ENCODE measurements at regions not wholly inside any gene's neighbourhood (a gene's known extent, or its start where the extent isn't known, plus 50 kb on each side); places are given as distances from the start of the nearest gene placed in this dataset.

- H2AFZ ChIP-seq (ENCODE audit: low read length), result no peak overlapping the region
- no peaks in the 10 kb centered on the region for H4K20me1 ChIP-seq (ENCODE audit: insufficient read depth, low read length, poor library complexity, severe bottlenecking)
- H3K27me3 ChIP-seq (ENCODE audit: insufficient read depth, low read length, poor library complexity, severe bottlenecking), result no peaks in the 10 kb centered on the region
- H3K36me3 ChIP-seq (ENCODE audit: insufficient read depth, low read length), result no peaks in the 10 kb centered on the region
- H3K4me3 ChIP-seq (ENCODE audit: low read length, poor library complexity, severe bottlenecking), result no peak overlapping the region
- no peaks in the 10 kb centered on the region for H3K9me2 ChIP-seq (replicated peaks; ENCODE audit: low read depth, low read length)
- no peaks in the 10 kb centered on the region for H3F3A ChIP-seq (ENCODE audit: low read depth)
- no peak overlapping the region for H3K9ac ChIP-seq (ENCODE audit: low read depth, low read length, poor library complexity, severe bottlenecking)
- no peak overlapping the region for H3K4me2 ChIP-seq (ENCODE audit: low read depth, low read length, poor library complexity, severe bottlenecking)
- H3K9me3 ChIP-seq (ENCODE audit: insufficient read depth, low read depth, low read length), result no peaks in the 10 kb centered on the region
- H3K79me2 ChIP-seq (ENCODE audit: insufficient read depth, low read length), result no peaks in the 10 kb centered on the region
- no peaks in the 10 kb centered on the region for H3K4me1 ChIP-seq (ENCODE audit: insufficient read depth, low read length, poor library complexity, severe bottlenecking)
- no peak for TF ChIP-seq EZH2phosphoT487 (IDR thresholded peaks at IDR 0.05; ENCODE audit: borderline replicate concordance)
- TF ChIP-seq, protein P1, sequence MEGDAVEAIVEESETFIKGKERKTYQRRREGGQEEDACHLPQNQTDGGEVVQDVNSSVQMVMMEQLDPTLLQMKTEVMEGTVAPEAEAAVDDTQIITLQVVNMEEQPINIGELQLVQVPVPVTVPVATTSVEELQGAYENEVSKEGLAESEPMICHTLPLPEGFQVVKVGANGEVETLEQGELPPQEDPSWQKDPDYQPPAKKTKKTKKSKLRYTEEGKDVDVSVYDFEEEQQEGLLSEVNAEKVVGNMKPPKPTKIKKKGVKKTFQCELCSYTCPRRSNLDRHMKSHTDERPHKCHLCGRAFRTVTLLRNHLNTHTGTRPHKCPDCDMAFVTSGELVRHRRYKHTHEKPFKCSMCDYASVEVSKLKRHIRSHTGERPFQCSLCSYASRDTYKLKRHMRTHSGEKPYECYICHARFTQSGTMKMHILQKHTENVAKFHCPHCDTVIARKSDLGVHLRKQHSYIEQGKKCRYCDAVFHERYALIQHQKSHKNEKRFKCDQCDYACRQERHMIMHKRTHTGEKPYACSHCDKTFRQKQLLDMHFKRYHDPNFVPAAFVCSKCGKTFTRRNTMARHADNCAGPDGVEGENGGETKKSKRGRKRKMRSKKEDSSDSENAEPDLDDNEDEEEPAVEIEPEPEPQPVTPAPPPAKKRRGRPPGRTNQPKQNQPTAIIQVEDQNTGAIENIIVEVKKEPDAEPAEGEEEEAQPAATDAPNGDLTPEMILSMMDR (conservative IDR thresholded peaks at IDR 0.05; ENCODE audit: low read length), result no peak
Measured at GRCh38 chr16:80105160-80105559, 435.6 kb upstream of the DYNLRB2 start.

GRCh38 chr16:80104401-80104800 lies 436.4 kb upstream of the DYNLRB2 start:
- Histone ChIP-seq H2AFZ (ENCODE audit: low read length) (no peak overlapping the region), H3F3A (ENCODE audit: low read depth) (no peaks in the 10 kb centered on the region), H3K36me3 (ENCODE audit: insufficient read depth, low read length) (no peaks in the 10 kb centered on the region), H3K27me3 (ENCODE audit: insufficient read depth, low read length, poor library complexity, severe bottlenecking) (no peaks in the 10 kb centered on the region), H3K9me2 (replicated peaks; ENCODE audit: low read depth, low read length) (no peaks in the 10 kb centered on the region), H3K4me2 (ENCODE audit: low read depth, low read length, poor library complexity, severe bottlenecking) (no peak overlapping the region), H3K4me3 (ENCODE audit: low read length, poor library complexity, severe bottlenecking) (no peak overlapping the region), H3K9ac (ENCODE audit: low read depth, low read length, poor library complexity, severe bottlenecking) (no peak overlapping the region), H3K4me1 (ENCODE audit: insufficient read depth, low read length, poor library complexity, severe bottlenecking) (no peaks in the 10 kb centered on the region), H3K9me3 (ENCODE audit: insufficient read depth, low read depth, low read length) (no peaks in the 10 kb centered on the region), H3K79me2 (ENCODE audit: insufficient read depth, low read length) (no peaks in the 10 kb centered on the region), H4K20me1 (ENCODE audit: insufficient read depth, low read length, poor library complexity, severe bottlenecking) (no peaks in the 10 kb centered on the region)
- TF ChIP-seq, protein P1 (conservative IDR thresholded peaks at IDR 0.05; ENCODE audit: low read length), result peak; percentile 23; the same call in 1 of the 2 replicates
- TF ChIP-seq EZH2phosphoT487 (IDR thresholded peaks at IDR 0.05; ENCODE audit: borderline replicate concordance), result no peak

DNA sequence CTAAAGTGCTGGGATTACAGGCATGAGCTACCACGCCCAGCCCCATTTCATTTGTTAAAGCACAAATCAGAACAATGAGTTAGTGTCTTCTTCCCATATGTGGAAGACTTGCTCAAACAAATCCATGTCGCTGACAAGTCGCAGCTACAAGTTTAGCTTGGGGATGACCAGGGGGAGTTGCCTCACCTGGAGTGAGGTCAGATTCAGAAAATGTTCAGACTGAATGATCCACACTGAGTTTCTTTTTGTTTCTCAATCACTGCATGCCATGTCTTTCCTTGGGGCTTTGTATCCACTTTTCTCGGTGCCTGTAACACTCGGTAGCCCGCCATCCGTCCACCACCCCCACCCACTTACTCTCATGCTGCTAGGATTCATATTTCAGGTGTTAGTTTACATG lies 437.3 kb upstream of the DYNLRB2 start:
- no peak for TF ChIP-seq EZH2phosphoT487 (IDR thresholded peaks at IDR 0.05; ENCODE audit: borderline replicate concordance)
- TF ChIP-seq, protein P1 (conservative IDR thresholded peaks at IDR 0.05; ENCODE audit: low read length), result no peak
- Histone ChIP-seq H3K36me3 (ENCODE audit: insufficient read depth, low read length) (no peaks in the 10 kb centered on the region), H3K9ac (ENCODE audit: low read depth, low read length, poor library complexity, severe bottlenecking) (no peak overlapping the region), H2AFZ (ENCODE audit: low read length) (no peak overlapping the region), H3K4me2 (ENCODE audit: low read depth, low read length, poor library complexity, severe bottlenecking) (no peak overlapping the region), H3F3A (ENCODE audit: low read depth) (no peaks in the 10 kb centered on the region), H3K27me3 (ENCODE audit: insufficient read depth, low read length, poor library complexity, severe bottlenecking) (no peaks in the 10 kb centered on the region), H3K9me2 (replicated peaks; ENCODE audit: low read depth, low read length) (no peaks in the 10 kb centered on the region), H4K20me1 (ENCODE audit: insufficient read depth, low read length, poor library complexity, severe bottlenecking) (no peaks in the 10 kb centered on the region), H3K79me2 (ENCODE audit: insufficient read depth, low read length) (no peaks in the 10 kb centered on the region), H3K4me3 (ENCODE audit: low read length, poor library complexity, severe bottlenecking) (no peak overlapping the region), H3K9me3 (ENCODE audit: insufficient read depth, low read depth, low read length) (no peaks in the 10 kb centered on the region), H3K4me1 (ENCODE audit: insufficient read depth, low read length, poor library complexity, severe bottlenecking) (no peaks in the 10 kb centered on the region)
